ENCODE measurements at regions not wholly inside any gene's neighbourhood (a gene's known extent, or its start where the extent isn't known, plus 50 kb on each side); places are given as distances from the start of the nearest gene placed in this dataset.

GRCh38 chr6:78153976-78154375 lies 501.1 kb downstream of the MEI4 start (continued):
- TF ChIP-seq ZNF592 (IDR thresholded peaks at IDR 0.05) (no peak), DIDO1 (tag; IDR thresholded peaks at IDR 0.05; ENCODE audit: low read depth) (no peak), SRSF7 (optimal IDR thresholded peaks at IDR 0.05; ENCODE audit: low read depth, low read length) (no peak), ZC3H4 (CRISPR knock-in tag; IDR thresholded peaks at IDR 0.05; ENCODE audit: borderline replicate concordance) (no peak), LEF1 (IDR thresholded peaks at IDR 0.05) (no peak)

- Histone ChIP-seq H3K4me3 (no peak overlapping the region), H3K4me2 (ENCODE audit: insufficient read depth, low read length) (no peak overlapping the region), H3K27ac (ENCODE audit: extremely low read depth, low read depth, low read length) (no peak overlapping the region), H4K20me1 (replicated peaks; ENCODE audit: control insufficient read depth, insufficient read depth, low read length) (no peaks in the 10 kb centered on the region), H3K9ac (ENCODE audit: insufficient read depth in 1 of 2, low read depth in 2 of 2, low read length in 2 of 2) (no peak overlapping the region), H3K36me3 (ENCODE audit: control insufficient read depth, insufficient read depth, low read length) (no peaks in the 10 kb centered on the region), H3K4me1 (replicated peaks in 1 of 2; ENCODE audit: control insufficient read depth in 2 of 2, insufficient read depth in 2 of 2, low read length in 2 of 2) (no peaks in the 10 kb centered on the region), H3K27me3 (ENCODE audit: control insufficient read depth in 2 of 2, insufficient read depth in 2 of 2, low read length in 2 of 2) (no peaks in the 10 kb centered on the region), H3K9me3 (replicated peaks; ENCODE audit: control insufficient read depth, insufficient read depth, low read depth, low read length) (no peaks in the 10 kb centered on the region; the same call in 1 of the 2 replicates), H3K79me2 (ENCODE audit: control insufficient read depth, insufficient read depth, low read length) (no peaks in the 10 kb centered on the region), H3K9me1 (ENCODE audit: control insufficient read depth, insufficient read depth, low read length) (no peaks in the 10 kb centered on the region), H2AFZ (ENCODE audit: low read depth, low read length) (no peak overlapping the region)
- FAIRE-seq (no peak), DNase-seq (ENCODE audit: extremely low read depth in 1 of 4, low spot score in 3 of 4) (no peak), ATAC-seq (no peak)
- CTCF ChIA-PET (ENCODE audit: low intra/inter-chr PET ratio), result no interaction called here
- in situ Hi-C loops (cut with MboI), result no loop called here
- TF ChIP-seq SMARCE1 (IDR thresholded peaks at IDR 0.05), result no peak
- TF ChIP-seq SP2 (IDR thresholded peaks at IDR 0.05; ENCODE audit: extremely low read depth, low read depth, low read length, poor library complexity, severe bottlenecking), result no peak
- TF ChIP-seq SETDB1 (IDR thresholded peaks at IDR 0.05; ENCODE audit: low read length), result no peak
- no peak for TF ChIP-seq RUNX1 (IDR thresholded peaks at IDR 0.05; ENCODE audit: low read depth)
- TF ChIP-seq ZNF324 (CRISPR knock-in tag; IDR thresholded peaks at IDR 0.05), result no peak
- TF ChIP-seq ZNF639 (CRISPR knock-in tag; conservative IDR thresholded peaks at IDR 0.05 in 1 of 2, IDR thresholded peaks at IDR 0.05 in 1 of 2), result no peak
- TF ChIP-seq NR3C1 (CRISPR knock-in tag; IDR thresholded peaks at IDR 0.05), result no peak
- TF ChIP-seq ZNF217 (CRISPR knock-in tag; IDR thresholded peaks at IDR 0.05), result no peak
- no peak for TF ChIP-seq KLF1 (tag; IDR thresholded peaks at IDR 0.05)
- TF ChIP-seq ZNF507 (tag; conservative IDR thresholded peaks at IDR 0.05), result no peak
- TF ChIP-seq ZFP1 (CRISPR knock-in tag; IDR thresholded peaks at IDR 0.05), result no peak
- no peak for TF ChIP-seq LARP7 (IDR thresholded peaks at IDR 0.05)
- no peak for TF ChIP-seq BRF1 (IDR thresholded peaks at IDR 0.05; ENCODE audit: borderline replicate concordance, extremely low read depth, insufficient read length)
- no peak for TF ChIP-seq ATF1 (CRISPR knock-in tag; IDR thresholded peaks at IDR 0.05)
- TF ChIP-seq ATF1 (tag; IDR thresholded peaks at IDR 0.05), result no peak
- POLR2A ChIA-PET, result no interaction called here
- no TSS peak for BruUV-seq (replicated peaks)
- intact Hi-C loops (cut with micrococcal nuclease), result no loop called here
- WGBS (ENCODE audit: insufficient coverage, low coverage, missing lambda C conversion rate), result 0% methylated on average over 2 of the region's 2 CpGs
Observed at GRCh38 chr6:78157606-78158005, 504.8 kb downstream of the MEI4 start.

Data from K562 (cell line).